Small intestine (tissue), 7 donors: ENCODE measurements at regions not wholly inside any gene's neighbourhood (a gene's known extent, or its start where the extent isn't known, plus 50 kb on each side); places are given as distances from the start of the nearest gene placed in this dataset.
"Not testable (repeated sequence)": the region's sequence is repeated elsewhere in the genome, so short reads cannot be mapped to it uniquely, and the experiment has no call there.

Source experiments
- DNase-seq, 2 donors: peaks; one replicate each; pipeline versions ENCODE4 v3.0.0 to v3.0.0-alpha.2; 2013
- FAIRE-seq: peaks from 2 replicates; lab custom pipeline; 2012; peaks lifted over from hg19 to GRCh38; lab: Jason Lieb, UNC
- H3K27ac ChIP-seq, 3 donors: one replicate each; pipeline ENCODE4 v1.5.1; 2013; ENCODE audit warnings: low read length in 2 of 3, mild to moderate bottlenecking in 2 of 3, control low read depth in 1 of 3, inconsistent platforms in 1 of 3, low read depth in 1 of 3, moderate library complexity in 1 of 3
- H3K27me3 ChIP-seq, 3 donors: one replicate each; pipeline ENCODE4 v1.6.1; 2013; ENCODE audit warnings: low read length in 3 of 3, inconsistent platforms in 1 of 3; ENCODE audit not compliant: control insufficient read depth in 3 of 3, insufficient read depth in 3 of 3
- H3K36me3 ChIP-seq, 3 donors: one replicate each; pipeline ENCODE4 v1.6.1; 2013; ENCODE audit warnings: low read length in 3 of 3, inconsistent platforms in 1 of 3, low read depth in 1 of 3, mild to moderate bottlenecking in 1 of 3, moderate library complexity in 1 of 3; ENCODE audit not compliant: control insufficient read depth in 3 of 3, insufficient read depth in 2 of 3
- H3K4me1 ChIP-seq, 3 donors: one replicate each; pipeline ENCODE4 v1.6.1; 2013; ENCODE audit warnings: low read length in 2 of 3, inconsistent platforms in 1 of 3, low read depth in 1 of 3, mild to moderate bottlenecking in 1 of 3, moderate library complexity in 1 of 3; ENCODE audit not compliant: control insufficient read depth in 3 of 3, insufficient read depth in 2 of 3
- H3K4me3 ChIP-seq, 3 donors: one replicate each; pipeline ENCODE4 v1.5.1; 2013; ENCODE audit warnings: low read length in 3 of 3, control low read depth in 1 of 3, inconsistent platforms in 1 of 3, low read depth in 1 of 3, mild to moderate bottlenecking in 1 of 3, moderate library complexity in 1 of 3
- H3K9me3 ChIP-seq, 2 donors: one replicate each; pipeline ENCODE4 v1.6.1; 2013; ENCODE audit warnings: low read depth in 1 of 2, low read length in 1 of 2; ENCODE audit not compliant: control insufficient read depth in 2 of 2, insufficient read depth in 1 of 2
- WGBS, 3 donors: extraction: QIAGEN DNeasy Blood & Tissue Kit; methylation state at CpG; one replicate each; pipeline ENCODE4 v1.1.7; 2013; 5-methylcytosine and 5-hydroxymethylcytosine counted together
- donor health status: healthy with polysubstance abuse.
- donor health status: control.
- donor health status: control.
- donor health status: Bipolar disorder and iron deficiency.
- donor health status: healthy.

DNA sequence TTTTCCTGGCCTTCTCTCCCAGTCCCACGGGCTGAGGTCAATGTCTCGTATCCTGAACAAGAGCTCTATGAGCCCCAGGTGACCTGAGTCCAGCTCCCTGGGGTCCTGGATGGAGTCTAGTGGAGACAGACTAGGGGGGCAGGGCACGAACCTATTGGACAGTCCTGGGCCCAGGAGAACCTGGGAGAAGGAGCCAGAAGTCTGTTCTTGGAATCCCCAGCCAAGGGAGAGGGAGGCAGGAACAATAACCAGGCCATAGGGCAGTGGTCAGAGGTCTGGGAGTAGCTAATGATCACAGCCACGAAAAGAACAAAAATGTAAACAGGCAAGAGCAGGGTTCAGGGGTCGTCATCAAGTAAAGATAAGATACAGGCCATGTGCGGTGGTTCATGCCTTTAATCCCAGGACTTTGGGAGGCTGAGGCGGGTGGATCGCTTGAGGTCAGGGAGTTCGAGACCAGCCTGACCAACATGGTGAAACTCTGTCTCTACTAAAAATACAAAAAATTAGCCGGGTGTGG is 60.8 kb downstream of the COPRS start:
- no peak for FAIRE-seq
- H3K27me3 ChIP-seq = no peaks in the 10 kb centered on the region

DNA sequence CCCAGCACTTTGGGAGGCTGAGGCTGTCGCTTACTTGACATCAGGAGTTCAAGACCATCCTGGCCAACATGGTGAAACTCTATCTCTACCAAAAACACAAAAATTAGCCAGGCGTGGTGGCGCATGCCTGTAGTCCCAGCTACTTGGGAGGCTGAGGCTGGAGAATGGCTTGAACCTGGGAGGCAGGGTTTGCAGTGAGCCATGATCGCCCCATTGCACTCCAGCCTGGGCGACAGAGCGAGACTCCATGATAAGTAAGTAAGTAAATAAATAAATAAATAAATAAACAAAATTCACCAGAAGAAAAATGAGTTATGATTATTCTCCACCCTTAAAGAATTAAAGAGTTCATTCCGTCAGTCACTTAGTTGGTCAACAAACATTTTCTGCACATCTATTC is 63.1 kb downstream of the COPRS start:
- not testable (repeated sequence) for H3K9me3 ChIP-seq, DNase-seq, H3K36me3 ChIP-seq, H3K27ac ChIP-seq, H3K4me1 ChIP-seq, H3K27me3 ChIP-seq, H3K4me3 ChIP-seq, FAIRE-seq
- WGBS, 3 donors = 93 to 99% (median 97%) methylated on average over 7 of the region's 7 CpGs

More for the DNA sequence above, 60.8 kb downstream of the COPRS start:
- DNase-seq = peak in 1 of 2 donors; percentile 24
- Histone ChIP-seq H3K4me1 (peaks cover 0 to 10% (median 0%) of the 10 kb centered on the region in 3 donors), H3K4me3 (no peak overlapping the region), H3K36me3 (no peaks in the 10 kb centered on the region), H3K9me3 (no peaks in the 10 kb centered on the region), H3K27ac (peak overlapping the region in 1 of 3 donors; percentile 8)
- 52 to 69% (median 58%) methylated on average over 10 of the region's 10 CpGs for WGBS, 3 donors

DNA sequence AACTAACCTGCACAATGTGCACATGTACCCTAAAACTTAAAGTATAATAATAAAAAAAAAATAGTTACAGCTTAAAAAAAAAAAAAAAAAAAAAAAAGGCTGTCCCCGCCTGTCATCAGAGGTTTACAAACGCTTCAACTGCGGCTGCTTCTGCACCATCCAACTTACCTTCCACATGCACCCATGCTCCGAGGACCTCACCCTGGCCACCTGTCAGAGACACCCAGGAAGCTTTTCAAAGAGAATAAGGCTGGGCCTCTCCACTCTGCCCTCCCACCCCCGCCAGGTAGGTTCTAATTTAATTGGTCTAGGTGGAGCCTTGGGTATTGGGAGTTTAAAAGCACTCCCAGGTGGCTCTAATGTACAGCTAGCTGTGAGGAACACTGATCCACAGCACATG is 64.9 kb downstream of the COPRS start:
- H3K27ac ChIP-seq = no peak overlapping the region
- H3K36me3 ChIP-seq = no peaks in the 10 kb centered on the region
- H3K4me1 ChIP-seq = peaks cover 0 to 4% (median 0%) of the 10 kb centered on the region in 3 donors
- DNase-seq (no peak), FAIRE-seq (no peak)
- 87 to 93% (median 88%) methylated on average over 5 of the region's 5 CpGs for WGBS, 3 donors
- no peak overlapping the region for H3K4me3 ChIP-seq
- H3K9me3 ChIP-seq = no peaks in the 10 kb centered on the region
- peaks cover 0 to 4% (median 0%) of the 10 kb centered on the region in 3 donors for H3K27me3 ChIP-seq

DNA sequence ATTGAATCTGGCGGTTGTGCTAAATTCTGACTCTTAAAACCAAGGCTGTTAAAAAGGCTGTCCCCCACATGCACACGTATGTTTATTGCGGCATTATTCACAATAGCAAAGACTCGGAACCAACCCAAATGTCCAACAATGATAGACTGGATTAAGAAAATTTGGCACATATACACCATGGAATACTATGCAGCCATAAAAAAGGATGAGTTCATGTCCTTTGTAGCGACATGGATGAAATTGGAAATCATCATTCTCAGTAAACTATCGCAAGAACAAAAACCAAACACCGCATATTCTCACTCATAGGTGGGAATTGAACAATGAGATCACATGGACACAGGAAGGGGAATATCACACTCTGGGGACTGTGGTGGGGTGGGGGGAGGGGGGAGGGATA is 65.4 kb downstream of the COPRS start:
- H3K36me3 ChIP-seq, H3K9me3 ChIP-seq, H3K27me3 ChIP-seq, H3K4me1 ChIP-seq, H3K27ac ChIP-seq, FAIRE-seq, H3K4me3 ChIP-seq, DNase-seq: not testable (repeated sequence)
- WGBS, 3 donors = 85 to 97% (median 90%) methylated on average over 6 to 7 of the region's 7 CpGs

DNA sequence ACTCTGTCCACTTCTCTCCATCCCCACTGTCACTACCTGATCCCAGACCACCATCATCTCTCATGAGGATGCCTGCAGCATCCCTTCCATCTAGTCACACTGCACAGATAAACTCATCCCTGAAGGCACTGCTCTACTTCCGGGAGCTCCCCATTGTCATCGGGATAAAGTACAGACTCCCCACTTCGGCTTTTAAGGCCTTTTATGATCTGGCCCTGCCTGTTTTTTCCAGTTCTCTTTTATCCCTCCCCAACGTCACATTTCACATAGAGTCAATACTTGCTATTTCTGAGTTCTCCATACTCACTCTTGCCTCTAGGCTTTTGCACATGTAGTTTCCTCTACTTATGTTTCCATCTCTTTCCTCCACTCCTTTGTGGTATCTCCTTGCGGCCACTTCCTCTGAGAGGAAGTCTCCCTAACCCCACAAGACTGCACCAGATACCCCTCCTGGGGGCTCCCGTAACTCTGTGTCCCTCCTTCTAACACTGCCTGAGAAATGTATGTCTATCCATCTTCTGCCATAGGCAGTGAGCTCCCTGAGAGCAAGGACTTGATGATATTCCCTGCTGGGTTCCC is 66.9 kb downstream of the COPRS start:
- Histone ChIP-seq H3K27ac (no peak overlapping the region), H3K4me3 (no peak overlapping the region), H3K4me1 (no peaks in the 10 kb centered on the region), H3K9me3 (no peaks in the 10 kb centered on the region), H3K27me3 (peaks cover 0 to 4% (median 0%) of the 10 kb centered on the region in 3 donors), H3K36me3 (no peaks in the 10 kb centered on the region)
- no peak for FAIRE-seq
- no peak for DNase-seq
- 39 to 56% (median 51%) methylated on average over 6 of the region's 6 CpGs for whole genome bisulfite sequencing, 3 donors

DNA sequence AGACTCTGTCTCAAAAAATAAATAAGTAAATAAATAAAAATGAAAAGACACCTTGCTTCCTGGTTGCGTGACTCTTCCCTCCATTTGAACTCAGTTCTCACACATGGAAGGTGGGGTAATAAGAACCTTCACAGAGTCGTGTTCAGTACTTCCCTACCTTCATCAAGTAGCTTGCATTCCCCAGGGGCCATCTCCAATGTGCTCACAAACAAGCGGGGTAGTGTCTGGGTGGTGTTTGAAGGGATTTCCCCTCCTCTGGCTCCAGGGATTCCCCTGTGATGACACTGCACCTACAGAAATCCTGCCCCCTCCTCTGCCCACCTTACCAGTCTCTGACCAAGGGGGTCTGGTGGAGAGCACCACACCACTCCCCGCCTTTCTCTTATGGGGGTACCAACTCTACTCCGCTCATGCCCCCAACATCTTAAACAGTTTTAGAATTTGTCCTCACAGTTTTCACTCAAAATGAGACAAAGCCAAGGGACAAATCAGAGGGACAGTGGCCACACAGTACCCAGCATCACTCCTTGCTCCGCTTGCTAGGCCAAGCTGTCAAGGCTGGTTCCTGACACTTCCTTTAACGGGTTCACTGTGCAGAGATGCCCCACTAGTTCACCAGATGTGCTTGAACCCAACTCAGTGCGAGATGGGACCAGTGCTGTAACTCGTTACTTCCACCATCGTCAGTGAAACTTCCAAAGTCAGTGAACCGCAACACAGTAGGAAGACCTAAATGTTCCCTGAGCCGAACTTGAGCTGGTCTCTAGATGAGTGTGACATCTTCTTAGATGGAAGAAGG is 69.1 kb downstream of the COPRS start:
- Histone ChIP-seq H3K4me1 (no peaks in the 10 kb centered on the region), H3K27ac (no peak overlapping the region), H3K4me3 (no peak overlapping the region), H3K27me3 (peaks cover 0 to 4% (median 0%) of the 10 kb centered on the region in 3 donors), H3K9me3 (no peaks in the 10 kb centered on the region), H3K36me3 (no peaks in the 10 kb centered on the region)
- no peak for DNase-seq
- no peak for FAIRE-seq
- 82 to 87% (median 84%) methylated on average over 12 of the region's 12 CpGs for WGBS, 3 donors

DNA sequence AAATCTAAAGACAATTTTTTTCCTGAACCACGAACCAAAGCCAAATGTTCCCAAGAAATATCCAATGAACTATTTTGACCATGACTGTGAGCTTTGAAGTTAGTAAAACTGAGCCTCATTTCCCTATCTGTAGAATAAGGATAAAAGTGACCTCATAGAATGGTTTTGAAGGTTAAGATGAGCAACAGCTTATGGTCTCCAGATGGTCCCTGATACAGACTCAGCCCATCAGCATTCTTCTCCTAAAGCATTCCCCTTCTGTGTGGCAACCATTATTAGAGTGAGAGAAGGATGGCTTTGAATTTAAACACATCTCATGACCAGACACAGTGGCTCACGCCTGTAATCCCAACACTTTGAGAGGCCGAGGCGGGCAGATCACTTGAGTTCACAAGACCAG is 70.1 kb downstream of the COPRS start:
- Histone ChIP-seq H3K4me1 (no peaks in the 10 kb centered on the region), H3K9me3 (no peaks in the 10 kb centered on the region), H3K4me3 (no peak overlapping the region), H3K27me3 (peaks cover 0 to 4% (median 0%) of the 10 kb centered on the region in 3 donors), H3K27ac (no peak overlapping the region), H3K36me3 (no peaks in the 10 kb centered on the region)
- WGBS, 3 donors = 88 to 94% (median 94%) methylated on average over 4 of the region's 4 CpGs
- FAIRE-seq (no peak), DNase-seq (no peak)

DNA sequence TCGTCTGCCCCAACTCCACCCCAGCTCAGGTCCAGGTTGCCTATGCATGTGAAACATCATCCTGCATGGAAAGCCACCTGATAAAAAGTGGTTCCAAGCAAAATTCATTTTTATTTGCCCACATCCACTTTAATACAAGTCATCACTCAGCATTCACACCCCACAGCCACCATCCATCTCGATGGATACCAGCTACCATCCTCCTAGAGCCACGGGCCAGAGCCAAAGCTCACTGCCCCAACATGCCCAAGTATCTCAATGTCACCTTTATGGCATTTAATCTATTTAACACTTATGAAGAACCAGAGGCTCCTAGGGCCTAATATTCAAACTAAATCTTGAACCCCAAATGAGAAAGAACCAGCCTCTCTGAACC is 70.5 kb downstream of the COPRS start:
- no peak for FAIRE-seq
- no peak overlapping the region for H3K27ac ChIP-seq
- no peak for DNase-seq
- H3K4me1 ChIP-seq = no peaks in the 10 kb centered on the region
- no peaks in the 10 kb centered on the region for H3K36me3 ChIP-seq
- H3K9me3 ChIP-seq = no peaks in the 10 kb centered on the region
- peaks cover 0 to 4% (median 0%) of the 10 kb centered on the region in 3 donors for H3K27me3 ChIP-seq
- 67 to 81% (median 79%) methylated on average over 3 of the region's 3 CpGs for WGBS, 3 donors
- no peak overlapping the region for H3K4me3 ChIP-seq
